ENCODE measurements at regions not wholly inside any gene's neighbourhood (a gene's known extent, or its start where the extent isn't known, plus 50 kb on each side); places are given as distances from the start of the nearest gene placed in this dataset.

- no peaks in the 10 kb centered on the region for H3K9me1 ChIP-seq (replicated peaks; ENCODE audit: control insufficient read depth, extremely low read depth, insufficient read depth, low read length)
- FAIRE-seq (no peak), DNase-seq (ENCODE audit: low read depth, low spot score) (no peak)
- H3K36me3 ChIP-seq (ENCODE audit: control insufficient read depth in 2 of 2, extremely low read depth in 1 of 2, insufficient read depth in 2 of 2, low read length in 2 of 2): no peaks in the 10 kb centered on the region
- no peaks in the 10 kb centered on the region for H4K20me1 ChIP-seq (replicated peaks; ENCODE audit: control insufficient read depth, extremely low read depth, insufficient read depth, low read length)
- H3K9ac ChIP-seq (replicated peaks; ENCODE audit: extremely low read depth, insufficient read depth, low read length): no peak overlapping the region
- no peaks in the 10 kb centered on the region for H3K4me1 ChIP-seq (ENCODE audit: control insufficient read depth, extremely low read depth, insufficient read depth, low read length)
- no peak overlapping the region for H3K27ac ChIP-seq (ENCODE audit: insufficient read depth, low read depth, low read length)
- no peak overlapping the region for H3K4me3 ChIP-seq (replicated peaks in 1 of 3; ENCODE audit: insufficient read depth in 1 of 3, low read depth in 1 of 3, low read length in 3 of 3)
- dilution Hi-C loops (cut with MboI; ENCODE audit: extremely low pct_ligation_motif_present, low sequenced_read_pairs): no loop called here
- ChIA-PET POLR2A (no interaction called here), CTCF (no interaction called here)
- H3K79me2 ChIP-seq (ENCODE audit: control insufficient read depth, insufficient read depth, low read length): no peaks in the 10 kb centered on the region
- H3K9me3 ChIP-seq (replicated peaks; ENCODE audit: control insufficient read depth, insufficient read depth, low read length): no peaks in the 10 kb centered on the region
- BruUV-seq (replicated peaks): no TSS peak
- no peak overlapping the region for H2AFZ ChIP-seq (ENCODE audit: low read depth, low read length)
- H3K27me3 ChIP-seq (ENCODE audit: control insufficient read depth in 2 of 2, insufficient read depth in 2 of 2, low read length in 2 of 2): no peaks in the 10 kb centered on the region
- no peak for TF ChIP-seq EZH2 (IDR thresholded peaks at IDR 0.05; ENCODE audit: borderline replicate concordance, low read depth, low read length, severe bottlenecking)
- no peak overlapping the region for H3K4me2 ChIP-seq (ENCODE audit: insufficient read depth, low read length)
- intact Hi-C loops (cut with micrococcal nuclease): no loop called here
Observed at GRCh38 chr13:47801555-47801954, 199.5 kb downstream of the SUCLA2 start.

GRCh38 chr13:47800593-47800992, 200.5 kb downstream of the SUCLA2 start:
- no TSS peak for BruUV-seq (replicated peaks)
- ChIA-PET CTCF (no interaction called here), POLR2A (no interaction called here)
- intact Hi-C loops (cut with micrococcal nuclease) (no loop called here), dilution Hi-C loops (cut with MboI; ENCODE audit: extremely low pct_ligation_motif_present, low sequenced_read_pairs) (no loop called here)
- H2AFZ ChIP-seq (ENCODE audit: low read depth, low read length): no peak overlapping the region
- no peaks in the 10 kb centered on the region for H3K27me3 ChIP-seq (ENCODE audit: control insufficient read depth in 2 of 2, insufficient read depth in 2 of 2, low read length in 2 of 2)
- no peak overlapping the region for H3K4me2 ChIP-seq (ENCODE audit: insufficient read depth, low read length)
- no peaks in the 10 kb centered on the region for H4K20me1 ChIP-seq (replicated peaks; ENCODE audit: control insufficient read depth, extremely low read depth, insufficient read depth, low read length)
- DNase-seq (ENCODE audit: low read depth, low spot score) (no peak), FAIRE-seq (no peak)
- no peak for TF ChIP-seq JUN (IDR thresholded peaks at IDR 0.05; ENCODE audit: borderline replicate concordance, insufficient read depth, insufficient read length, low read depth)
- no peak for TF ChIP-seq POLR2AphosphoS5 (IDR thresholded peaks at IDR 0.05; ENCODE audit: insufficient read depth, low read depth, low read length)
- no peak for TF ChIP-seq EZH2 (IDR thresholded peaks at IDR 0.05; ENCODE audit: borderline replicate concordance, low read depth, low read length, severe bottlenecking)
- no peak for TF ChIP-seq MYC (IDR thresholded peaks at IDR 0.05; ENCODE audit: low read depth, low read length)
- TF ChIP-seq CTCF (IDR thresholded peaks at IDR 0.05; ENCODE audit: extremely low read depth in 1 of 2, insufficient read depth in 1 of 2, low read depth in 1 of 2, low read length in 2 of 2): no peak
- TF ChIP-seq MAX (IDR thresholded peaks at IDR 0.05; ENCODE audit: insufficient read depth, insufficient read length): no peak
- TF ChIP-seq POLR2A (IDR thresholded peaks at IDR 0.05; ENCODE audit: low read depth, low read length): no peak
- no peak for TF ChIP-seq GATA2 (IDR thresholded peaks at IDR 0.05; ENCODE audit: insufficient read depth, insufficient read length, low read depth, low read length)
- no peak for TF ChIP-seq FOS (IDR thresholded peaks at IDR 0.05; ENCODE audit: borderline replicate concordance, insufficient read depth, low read length)
- no peak overlapping the region for H3K9ac ChIP-seq (replicated peaks; ENCODE audit: extremely low read depth, insufficient read depth, low read length)
- H3K79me2 ChIP-seq (ENCODE audit: control insufficient read depth, insufficient read depth, low read length): no peaks in the 10 kb centered on the region
- H3K4me1 ChIP-seq (ENCODE audit: control insufficient read depth, extremely low read depth, insufficient read depth, low read length): no peaks in the 10 kb centered on the region
- no peak overlapping the region for H3K27ac ChIP-seq (ENCODE audit: insufficient read depth, low read depth, low read length)
- no peaks in the 10 kb centered on the region for H3K9me1 ChIP-seq (replicated peaks; ENCODE audit: control insufficient read depth, extremely low read depth, insufficient read depth, low read length)
- no peaks in the 10 kb centered on the region for H3K36me3 ChIP-seq (ENCODE audit: control insufficient read depth in 2 of 2, extremely low read depth in 1 of 2, insufficient read depth in 2 of 2, low read length in 2 of 2)
- H3K9me3 ChIP-seq (replicated peaks; ENCODE audit: control insufficient read depth, insufficient read depth, low read length): no peaks in the 10 kb centered on the region
- no peak overlapping the region for H3K4me3 ChIP-seq (replicated peaks in 1 of 3; ENCODE audit: insufficient read depth in 1 of 3, low read depth in 1 of 3, low read length in 3 of 3)
